ENCODE measurements at regions not wholly inside any gene's neighbourhood (a gene's known extent, or its start where the extent isn't known, plus 50 kb on each side); places are given as distances from the start of the nearest gene placed in this dataset.

DNA sequence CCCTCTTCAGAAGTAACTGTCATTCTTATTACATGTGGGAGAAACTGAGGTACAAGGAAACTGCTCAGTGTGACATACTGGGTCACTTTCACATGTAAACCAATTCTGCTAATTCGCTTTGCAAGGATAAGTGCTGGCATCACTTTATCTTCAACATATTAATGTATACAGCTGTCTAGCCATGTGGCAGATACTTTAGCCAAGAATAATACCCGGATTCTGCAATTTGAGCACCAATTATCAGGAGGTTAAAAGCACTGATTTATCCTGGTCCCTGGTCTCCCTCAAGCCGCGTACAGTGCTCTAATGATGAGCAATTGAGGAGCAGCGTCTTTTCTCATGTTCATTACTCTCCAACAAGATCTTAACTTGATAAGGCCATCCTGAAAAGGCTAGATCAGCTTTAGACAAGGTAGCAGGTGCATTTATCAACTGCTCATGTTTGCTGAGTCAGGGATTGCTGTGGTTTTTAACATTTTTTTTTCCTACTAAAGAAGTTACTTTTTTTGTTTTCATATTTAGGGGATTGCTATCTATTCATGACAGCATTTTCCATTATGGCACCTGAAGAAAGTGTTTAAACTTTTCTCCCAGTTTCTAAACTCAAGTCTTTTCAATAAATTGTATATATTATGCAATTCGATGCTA lies 1066.3 kb upstream of the MAP3K7 start:
- no peak for DNase-seq (ENCODE audit: low read depth in 3 of 3)

DNA sequence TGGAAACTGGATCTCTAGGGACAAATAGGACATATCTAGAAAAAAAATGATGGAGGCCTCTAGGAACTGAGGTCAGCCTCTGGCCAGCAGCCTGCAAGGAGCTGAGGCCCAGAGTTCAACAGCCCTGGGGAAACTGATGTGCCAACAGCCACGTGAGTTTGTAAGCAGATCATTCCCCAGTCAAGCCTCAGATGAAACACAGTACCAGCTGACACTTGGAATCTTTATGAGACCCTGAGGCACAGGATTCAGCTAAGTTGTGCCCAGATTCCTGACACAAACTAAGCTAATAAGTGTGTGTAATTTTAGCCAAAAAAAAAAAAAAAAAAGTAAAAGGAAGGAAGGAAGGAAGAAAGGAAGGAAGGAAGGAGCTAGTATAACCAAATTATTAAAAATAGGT lies 1059.8 kb upstream of the MAP3K7 start:
- no peak for DNase-seq (ENCODE audit: low read depth in 3 of 3)

DNA sequence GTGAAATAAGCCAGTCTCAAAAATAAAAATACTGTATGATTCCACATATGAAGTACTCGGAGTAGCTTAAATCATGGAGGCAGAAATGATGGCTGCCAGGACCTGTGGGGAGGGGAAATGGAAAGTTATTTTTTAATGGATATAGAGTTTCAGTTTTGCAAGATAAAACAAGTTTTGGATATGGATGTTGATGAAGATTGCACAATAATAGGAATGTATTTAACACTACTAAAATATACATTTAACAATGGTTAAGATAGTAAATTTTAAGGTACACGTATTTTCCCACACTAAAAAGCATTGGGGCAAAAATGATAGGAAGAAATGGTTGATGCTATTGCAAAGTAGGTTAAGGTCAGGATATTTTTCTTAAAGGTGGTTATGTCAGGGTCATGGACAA lies 1058.9 kb upstream of the MAP3K7 start:
- no peak for DNase-seq (ENCODE audit: low read depth in 3 of 3)

DNA sequence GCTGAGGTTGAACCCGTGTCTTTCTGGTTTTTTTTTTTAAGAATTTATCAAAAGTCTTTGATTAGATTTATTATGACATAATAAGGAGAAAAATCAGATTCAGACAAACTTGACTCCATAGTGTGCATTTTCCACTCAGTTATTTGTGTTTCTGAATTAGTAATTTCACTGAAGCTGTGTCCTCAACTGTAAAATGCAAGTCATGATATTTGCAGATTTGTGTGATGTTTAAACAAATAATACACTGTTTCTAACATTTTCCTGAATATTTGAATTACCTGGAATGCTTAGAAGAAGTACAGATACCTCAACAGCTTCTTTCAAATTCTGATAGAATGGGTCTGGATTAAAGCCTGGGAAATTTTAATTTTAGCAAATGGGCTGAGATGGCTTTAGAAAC lies 1050.3 kb upstream of the MAP3K7 start:
- no peak for DNase-seq (ENCODE audit: low read depth in 3 of 3)

DNA sequence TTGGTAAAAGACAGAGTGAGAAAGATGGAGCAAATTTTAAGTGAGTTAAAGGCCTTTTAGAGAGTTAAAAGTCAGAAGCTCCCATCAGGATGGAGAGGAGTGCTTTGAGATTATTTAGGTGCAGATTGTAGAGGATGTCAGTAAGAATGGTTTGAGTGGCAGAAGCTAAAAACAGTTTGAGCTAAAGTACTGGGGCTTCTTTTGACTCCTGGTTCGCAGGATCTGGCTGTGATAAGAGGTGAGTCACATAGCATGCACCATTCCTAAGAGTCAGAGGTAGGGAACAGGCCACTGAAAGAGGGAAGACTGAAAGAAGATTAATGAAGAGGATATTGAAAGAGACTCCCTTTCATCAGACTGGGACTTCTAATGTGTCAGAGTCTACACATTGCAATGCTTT lies 1047.9 kb upstream of the MAP3K7 start:
- no peak for DNase-seq (ENCODE audit: low read depth in 3 of 3)

DNA sequence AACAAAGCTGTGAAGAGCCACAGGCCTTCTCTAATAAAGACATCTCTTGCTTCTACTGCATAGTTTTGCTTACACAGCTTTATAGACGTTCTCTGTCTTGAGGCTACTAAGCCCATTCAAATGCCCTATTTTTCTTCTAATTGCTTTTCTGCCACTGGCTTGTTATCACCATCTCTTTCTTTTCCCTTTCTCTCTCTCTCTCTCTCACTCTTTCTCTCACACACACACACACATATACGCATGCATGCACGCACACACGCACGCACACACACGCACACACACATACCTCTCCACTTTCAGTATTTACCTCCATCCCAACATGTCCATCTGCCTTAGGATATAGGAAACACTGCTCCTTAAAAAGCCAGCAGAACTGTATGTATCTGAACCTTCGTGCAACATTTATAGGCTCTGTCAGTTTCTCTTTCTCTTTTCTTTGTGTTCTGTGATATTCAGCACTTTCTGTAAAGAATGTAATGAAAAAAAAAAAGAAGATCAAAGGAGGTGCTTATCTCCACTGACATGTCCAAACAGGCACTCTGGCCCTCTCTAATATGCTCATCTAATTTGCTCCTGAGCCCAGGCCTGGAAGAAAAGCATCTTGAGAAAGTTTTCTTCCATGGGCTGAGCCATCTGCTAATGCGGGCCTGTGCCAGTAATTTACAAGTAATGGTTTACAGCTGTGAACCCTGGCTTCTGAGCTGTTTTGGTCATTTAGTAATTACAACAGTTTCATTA lies 1046.7 kb upstream of the MAP3K7 start:
- no peak for DNase-seq (ENCODE audit: low read depth in 3 of 3)

DNA sequence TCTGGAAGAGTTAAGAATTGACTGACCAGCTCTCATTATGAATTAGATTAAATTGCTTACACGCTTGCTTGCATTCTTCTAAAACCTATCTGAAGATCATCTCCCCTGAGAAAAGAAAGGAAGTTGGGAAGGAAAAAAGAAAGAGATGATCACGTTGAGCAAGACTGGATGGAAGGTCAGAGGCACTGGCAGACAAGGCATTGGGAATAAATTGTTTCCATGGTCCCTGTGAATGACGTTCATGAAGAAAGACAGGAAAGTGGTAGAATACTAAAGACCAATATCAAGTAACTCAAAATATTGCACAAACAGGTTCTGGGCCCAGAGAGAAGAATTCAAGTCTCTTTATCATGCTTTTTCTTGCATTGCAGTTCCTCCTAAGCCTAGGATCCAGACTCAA lies 1045.4 kb upstream of the MAP3K7 start:
- no peak for DNase-seq (ENCODE audit: low read depth in 3 of 3)

DNA sequence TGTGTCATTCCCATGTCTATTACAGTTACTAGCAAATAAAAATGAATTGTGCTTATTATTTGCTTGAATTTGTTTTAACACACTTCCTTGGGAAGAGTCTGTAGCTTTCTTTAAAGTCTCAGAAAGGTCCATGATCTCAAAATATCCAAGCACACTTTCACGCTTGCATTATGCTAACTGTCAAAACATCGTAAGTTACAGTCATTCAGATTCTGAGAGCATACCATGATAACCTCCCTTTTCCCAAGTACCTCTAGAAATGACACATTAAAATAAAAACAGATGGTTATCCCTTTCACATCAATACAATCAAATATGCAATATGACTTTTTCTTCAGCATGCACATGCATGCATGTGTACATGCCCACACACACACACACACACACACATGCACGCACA lies 1044.4 kb upstream of the MAP3K7 start:
- DNase-seq (ENCODE audit: low read depth in 3 of 3), result no peak

DNA sequence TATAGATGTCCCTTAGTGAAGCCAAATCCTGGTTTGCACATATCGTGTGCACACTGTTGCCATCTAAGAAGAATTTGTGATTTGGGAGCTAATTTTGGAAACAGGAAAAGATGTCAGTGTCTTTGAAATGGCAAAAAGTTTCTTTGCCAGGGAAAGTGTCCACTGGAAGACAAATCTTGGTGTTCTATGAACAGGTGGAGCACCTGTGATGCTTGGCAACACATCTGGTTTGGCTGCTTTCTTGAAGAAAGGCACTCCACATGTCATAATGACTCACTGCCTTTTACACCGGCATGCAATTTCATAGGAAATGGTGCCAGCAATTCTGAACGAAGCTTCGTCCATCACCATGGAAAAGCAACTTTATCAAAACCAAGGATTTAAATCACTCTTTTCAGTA lies 1040.0 kb upstream of the MAP3K7 start:
- no peak for DNase-seq (ENCODE audit: low read depth in 3 of 3)

DNA sequence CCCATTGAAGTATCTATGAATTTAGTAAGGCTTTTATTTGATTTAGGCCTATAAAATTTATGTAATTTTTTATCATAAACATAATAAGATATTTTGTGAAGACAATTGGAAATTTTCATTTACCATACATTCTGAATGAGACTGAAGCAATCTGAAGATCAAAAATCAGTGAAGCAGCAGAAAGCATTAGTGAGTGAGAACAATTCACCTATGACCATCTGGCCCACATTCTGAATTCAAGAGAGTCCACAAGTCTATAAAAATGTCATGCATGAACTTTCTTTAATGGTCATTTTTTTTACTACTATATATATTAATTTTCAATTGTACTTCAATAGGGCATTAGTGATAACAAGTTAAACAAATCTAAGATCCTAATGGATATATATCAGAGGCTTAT lies 1026.6 kb upstream of the MAP3K7 start:
- DNase-seq (ENCODE audit: low read depth in 3 of 3), result no peak

DNA sequence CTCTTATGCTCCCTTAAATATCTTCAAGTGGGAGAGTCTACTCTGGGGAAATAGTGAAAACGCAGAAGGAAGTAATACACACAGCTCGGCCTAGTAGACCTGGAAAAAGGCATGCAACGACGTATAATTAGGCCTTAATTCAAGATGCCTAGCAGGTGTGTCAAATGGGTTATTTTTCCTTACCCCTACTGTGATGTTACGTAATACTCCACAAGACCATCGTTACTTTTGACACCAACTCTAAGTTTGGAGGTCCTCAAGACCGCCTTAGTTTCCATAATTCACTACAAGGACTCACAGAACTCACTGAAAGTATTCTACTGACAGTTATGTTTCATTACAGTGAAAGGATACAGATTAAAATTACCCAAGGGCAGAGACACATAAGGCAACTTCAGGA lies 1024.3 kb upstream of the MAP3K7 start:
- no peak for DNase-seq (ENCODE audit: low read depth in 3 of 3)

DNA sequence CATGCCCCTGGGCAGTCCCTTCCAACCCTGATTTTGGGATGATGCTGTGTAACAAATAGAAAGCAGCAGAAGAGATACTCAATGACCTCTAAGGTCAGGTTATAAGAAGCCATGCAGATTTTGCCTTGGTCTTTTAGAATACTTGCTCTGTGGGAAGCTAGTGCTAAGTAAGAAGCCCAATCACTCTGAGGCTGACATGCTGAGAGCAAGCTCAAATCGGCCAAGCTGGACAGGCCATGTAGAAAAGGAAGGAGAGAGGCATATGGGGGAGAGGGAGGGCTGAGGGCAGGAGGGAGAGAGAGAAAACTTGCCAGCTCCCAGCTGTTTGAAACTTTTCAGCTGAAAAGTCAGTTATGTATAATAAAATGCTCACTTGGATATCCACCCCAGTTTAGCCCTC lies 1021.6 kb upstream of the MAP3K7 start:
- no peak for DNase-seq (ENCODE audit: low read depth in 3 of 3)

DNA sequence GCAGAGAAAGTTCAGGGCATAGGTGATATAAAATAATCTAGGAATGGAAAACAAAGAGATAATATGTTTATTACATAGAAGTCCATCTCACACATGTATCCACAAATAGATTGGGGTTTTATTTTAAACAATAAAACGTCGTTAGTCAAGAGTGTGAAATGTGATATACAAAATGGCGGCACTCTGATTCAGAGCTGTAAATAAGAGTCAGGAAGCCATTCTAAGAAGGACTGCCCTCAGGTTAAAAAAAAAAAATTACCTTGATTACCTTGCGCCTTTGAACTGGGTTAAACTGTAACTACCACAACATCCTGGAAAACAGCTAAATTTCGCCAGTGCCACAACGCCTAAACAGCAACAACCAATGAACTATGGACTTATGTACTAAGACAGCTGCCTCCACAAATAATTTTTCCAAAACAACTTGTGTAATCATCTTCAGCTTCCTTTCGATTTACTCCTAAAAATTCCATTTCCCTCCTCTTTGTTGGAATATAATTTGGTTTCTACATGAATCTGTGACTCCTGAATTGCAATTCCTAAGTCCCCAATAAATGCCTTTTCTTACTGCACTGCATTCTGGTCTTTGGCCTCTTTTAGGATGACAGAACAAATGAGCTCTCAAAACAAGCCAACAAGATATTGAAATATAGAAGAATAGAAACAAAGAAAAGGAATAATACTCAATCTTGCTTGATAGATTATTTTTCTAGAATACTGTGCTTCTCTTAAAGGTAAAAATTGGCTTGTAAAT lies 1019.5 kb upstream of the MAP3K7 start:
- DNase-seq (ENCODE audit: low read depth in 3 of 3), result no peak

DNA sequence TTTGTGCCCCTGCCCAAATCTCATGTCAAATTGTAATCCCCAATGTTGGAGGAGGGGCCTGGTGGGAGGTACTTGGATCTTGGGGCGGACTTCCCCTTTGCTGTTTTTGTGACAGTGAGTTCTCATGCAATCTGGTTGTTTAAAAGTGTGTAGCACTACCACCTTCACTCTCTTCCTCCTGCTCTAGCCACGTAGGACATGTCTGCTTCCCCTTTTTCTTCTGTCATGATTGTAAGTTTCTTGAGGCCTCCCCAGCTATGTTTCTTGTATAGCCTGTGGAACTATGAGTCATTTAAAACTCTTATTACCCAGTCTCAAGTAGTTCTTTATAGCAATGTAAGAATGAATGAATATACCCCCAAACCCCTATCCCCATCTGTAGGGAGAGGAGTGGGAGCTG lies 1013.7 kb upstream of the MAP3K7 start:
- no peak for DNase-seq (ENCODE audit: low read depth in 3 of 3)

DNA sequence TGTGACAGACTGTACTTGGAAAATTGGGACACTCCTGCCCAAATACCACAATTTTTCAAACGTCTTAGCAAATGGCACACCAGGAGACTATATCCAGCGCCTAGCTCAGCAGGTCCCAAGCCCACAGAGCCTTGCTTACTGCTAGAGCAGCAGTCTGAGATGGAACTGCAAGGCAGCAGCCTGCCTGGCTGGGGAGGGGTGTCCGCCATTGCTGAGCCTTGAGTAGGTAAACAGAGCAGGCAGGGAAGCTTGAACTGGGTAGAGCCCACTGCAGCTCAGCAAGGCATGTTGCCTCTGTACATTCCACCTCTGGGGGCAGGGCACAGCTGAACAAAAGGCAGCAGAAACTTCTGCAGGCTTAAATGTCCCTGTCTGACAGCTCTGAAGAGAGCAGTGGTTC lies 1003.3 kb upstream of the MAP3K7 start:
- no peak for DNase-seq (ENCODE audit: low read depth in 3 of 3)

DNA sequence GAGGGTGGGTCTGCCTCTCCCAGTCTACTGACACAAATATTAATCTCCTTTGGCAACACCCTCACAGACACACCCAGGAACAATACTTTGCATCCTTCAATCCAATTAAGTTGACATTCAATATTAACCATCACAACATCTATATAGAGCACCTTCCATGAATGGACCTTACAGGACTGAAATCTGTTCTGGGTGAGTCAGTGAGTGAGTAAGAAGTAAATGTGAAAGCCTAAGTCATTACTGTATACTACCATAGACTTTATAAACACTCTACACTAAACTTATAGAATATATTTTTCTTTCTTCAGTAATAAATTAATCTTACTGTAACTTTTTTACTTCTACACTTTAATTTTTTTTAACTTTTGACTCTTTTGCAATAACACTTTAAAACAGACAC lies 993.8 kb upstream of the MAP3K7 start:
- no peak for DNase-seq (ENCODE audit: low read depth in 3 of 3)

DNA sequence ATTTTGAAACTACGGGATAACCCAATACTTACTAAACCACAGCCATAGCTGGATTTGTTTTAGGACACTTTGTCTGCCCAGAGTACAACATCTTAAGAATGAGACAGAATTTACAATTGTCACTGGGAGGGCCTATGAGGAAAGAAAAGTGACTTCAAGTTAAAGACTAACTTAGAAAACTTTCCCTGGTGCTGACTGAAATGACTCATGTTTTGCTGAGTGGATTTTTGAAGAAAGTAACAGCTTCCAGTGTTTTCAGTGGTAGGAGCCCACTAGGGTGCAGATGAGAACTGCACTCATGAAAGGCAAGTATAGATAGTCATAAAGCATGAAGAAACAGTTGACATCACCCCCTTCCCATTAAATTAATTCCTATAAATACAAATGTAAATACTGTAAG lies 988.2 kb upstream of the MAP3K7 start:
- no peak for DNase-seq (ENCODE audit: low read depth in 3 of 3)

DNA sequence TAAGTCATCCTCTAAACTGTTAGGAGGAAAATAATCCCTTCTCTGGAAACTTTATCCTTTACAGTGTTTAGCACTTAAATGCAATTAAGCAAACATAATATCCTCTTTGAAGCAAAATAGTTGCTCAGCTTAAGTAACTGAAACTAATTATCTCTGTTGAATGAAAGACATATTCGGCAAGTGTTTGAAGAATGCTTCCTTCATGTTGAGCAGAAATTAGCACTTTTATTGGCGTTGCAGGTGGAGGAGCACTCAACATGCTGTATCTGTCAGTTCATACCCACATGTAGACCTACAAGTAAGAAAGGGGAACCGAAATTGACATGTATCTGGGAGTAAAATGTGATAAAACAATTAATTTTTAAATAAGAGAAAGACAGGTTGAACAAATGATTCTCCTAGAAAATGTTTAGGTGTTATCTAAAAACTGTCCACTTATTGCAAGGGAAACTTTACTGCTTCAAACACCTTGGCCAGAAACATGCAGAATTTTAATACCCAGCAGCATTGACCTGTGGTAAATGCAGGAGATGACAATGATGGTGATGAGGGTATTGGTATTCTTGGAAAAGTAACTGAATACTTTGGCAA lies 987.0 kb upstream of the MAP3K7 start:
- no peak for DNase-seq (ENCODE audit: low read depth in 3 of 3)

DNA sequence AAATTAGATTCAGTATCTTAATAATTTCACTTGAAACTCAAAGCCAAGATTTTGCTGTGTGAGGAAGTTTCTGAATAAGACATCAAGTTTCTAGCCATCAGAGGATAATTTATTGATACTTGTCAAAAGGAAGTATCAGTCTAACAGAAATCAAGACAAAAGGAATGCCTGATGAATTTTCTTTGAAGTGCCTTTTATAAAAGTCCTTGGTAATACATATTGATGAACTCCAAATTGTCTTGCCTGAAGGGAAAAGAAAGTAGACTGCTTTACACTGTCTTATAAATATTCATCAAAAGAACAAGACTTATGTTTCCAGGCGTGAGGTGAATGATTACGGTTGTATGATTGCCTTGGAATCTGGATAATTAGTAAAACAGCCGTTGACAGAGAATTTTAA lies 986.0 kb upstream of the MAP3K7 start:
- DNase-seq (ENCODE audit: low read depth in 3 of 3), result no peak

DNA sequence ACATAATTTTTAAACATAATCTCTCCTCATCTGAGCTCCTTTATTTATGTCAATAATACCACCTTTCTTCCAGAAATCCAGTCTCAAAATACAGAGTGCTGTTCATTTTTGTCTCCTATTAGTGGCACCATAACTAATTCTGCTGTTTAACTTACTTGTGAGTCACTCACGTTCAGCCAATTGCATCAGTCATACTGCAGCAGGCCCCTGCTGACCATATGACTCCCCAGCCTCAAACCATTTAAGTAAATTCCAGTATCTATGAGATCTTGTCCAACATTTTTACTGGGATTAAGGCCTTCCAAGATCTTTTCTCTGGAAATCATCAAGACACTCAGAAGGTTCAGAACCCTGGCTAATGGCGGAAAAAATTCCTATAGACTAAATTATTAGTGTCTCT lies 982.2 kb upstream of the MAP3K7 start:
- DNase-seq (ENCODE audit: low read depth in 3 of 3), result no peak

DNA sequence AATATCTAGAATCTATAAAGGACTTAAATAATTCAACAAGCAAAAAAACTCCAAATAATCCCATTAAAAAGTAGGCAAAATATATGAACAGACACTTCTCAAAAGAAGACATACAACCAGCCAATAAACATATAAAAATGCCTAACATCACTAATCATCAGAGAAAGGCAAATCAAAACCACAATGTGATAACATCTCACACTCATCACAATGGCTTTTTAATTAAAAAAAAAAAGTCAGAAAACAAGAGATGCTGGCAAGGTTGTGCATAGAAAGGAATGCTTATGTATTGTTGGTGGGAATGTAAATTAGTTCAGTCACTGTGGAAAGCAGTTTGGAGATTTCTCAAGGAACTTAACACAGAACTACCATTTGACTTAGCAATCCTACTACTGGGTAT lies 979.6 kb upstream of the MAP3K7 start:
- DNase-seq (ENCODE audit: low read depth in 3 of 3), result no peak

DNA sequence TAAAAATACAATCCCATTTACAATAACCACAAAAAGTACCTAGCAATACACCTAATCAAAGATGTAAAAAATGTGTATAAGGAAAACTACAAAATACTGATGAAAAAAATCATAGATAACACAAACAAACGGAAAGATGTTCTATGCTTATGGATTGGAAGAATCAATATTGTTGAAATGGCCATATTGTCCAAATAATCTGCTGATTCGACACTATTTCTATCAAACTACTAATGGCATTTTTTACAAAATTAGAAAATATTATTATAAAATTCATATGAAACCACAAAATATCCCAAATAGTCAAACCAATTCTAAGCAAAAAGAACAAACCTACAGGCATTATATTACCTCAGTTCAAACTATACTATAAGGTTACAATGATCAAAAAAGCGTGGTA lies 978.3 kb upstream of the MAP3K7 start:
- DNase-seq (ENCODE audit: low read depth in 3 of 3), result no peak

DNA sequence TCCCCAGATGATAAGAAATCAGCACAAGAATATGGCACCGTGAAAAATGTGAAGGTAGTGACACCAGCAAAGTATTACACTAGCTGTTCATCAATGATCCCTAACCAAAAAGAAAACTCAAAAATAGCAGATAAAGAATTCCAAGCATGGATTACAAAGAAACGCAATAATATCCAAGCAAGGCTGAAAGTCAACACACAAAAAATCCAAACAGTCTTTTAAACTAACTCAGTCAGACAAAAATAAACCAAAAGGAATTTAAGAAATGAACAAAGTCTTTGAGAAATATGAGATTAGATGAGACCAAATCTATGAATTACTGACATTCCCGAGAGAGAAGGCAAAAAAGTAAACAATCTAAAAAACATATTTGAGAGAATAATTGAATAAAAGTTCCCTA lies 976.1 kb upstream of the MAP3K7 start:
- no peak for DNase-seq (ENCODE audit: low read depth in 3 of 3)
